ENCODE measurements at regions not wholly inside any gene's neighbourhood (a gene's known extent, or its start where the extent isn't known, plus 50 kb on each side); places are given as distances from the start of the nearest gene placed in this dataset.

DNA sequence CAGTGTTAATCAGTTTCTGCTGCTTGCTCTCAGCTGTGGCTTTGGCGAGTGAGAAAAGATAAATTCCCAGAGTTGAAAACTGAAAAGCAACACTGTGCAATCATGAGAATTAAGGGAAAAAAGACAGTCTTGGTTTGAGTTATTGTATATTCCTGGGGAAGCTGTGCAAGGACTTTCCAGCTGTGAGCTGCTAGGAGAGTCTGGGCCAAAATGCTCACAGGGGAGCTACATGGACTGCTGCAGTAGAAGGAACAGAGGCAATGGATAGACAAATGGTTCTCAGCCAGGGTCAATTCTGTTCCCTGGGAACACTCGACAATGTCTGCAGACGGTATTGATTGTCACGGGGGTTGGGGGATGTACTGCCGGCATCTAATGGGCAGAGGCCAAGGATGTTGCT lies 102.0 kb upstream of the ADAMTS18 start:
- TF ChIP-seq, protein P1, sequence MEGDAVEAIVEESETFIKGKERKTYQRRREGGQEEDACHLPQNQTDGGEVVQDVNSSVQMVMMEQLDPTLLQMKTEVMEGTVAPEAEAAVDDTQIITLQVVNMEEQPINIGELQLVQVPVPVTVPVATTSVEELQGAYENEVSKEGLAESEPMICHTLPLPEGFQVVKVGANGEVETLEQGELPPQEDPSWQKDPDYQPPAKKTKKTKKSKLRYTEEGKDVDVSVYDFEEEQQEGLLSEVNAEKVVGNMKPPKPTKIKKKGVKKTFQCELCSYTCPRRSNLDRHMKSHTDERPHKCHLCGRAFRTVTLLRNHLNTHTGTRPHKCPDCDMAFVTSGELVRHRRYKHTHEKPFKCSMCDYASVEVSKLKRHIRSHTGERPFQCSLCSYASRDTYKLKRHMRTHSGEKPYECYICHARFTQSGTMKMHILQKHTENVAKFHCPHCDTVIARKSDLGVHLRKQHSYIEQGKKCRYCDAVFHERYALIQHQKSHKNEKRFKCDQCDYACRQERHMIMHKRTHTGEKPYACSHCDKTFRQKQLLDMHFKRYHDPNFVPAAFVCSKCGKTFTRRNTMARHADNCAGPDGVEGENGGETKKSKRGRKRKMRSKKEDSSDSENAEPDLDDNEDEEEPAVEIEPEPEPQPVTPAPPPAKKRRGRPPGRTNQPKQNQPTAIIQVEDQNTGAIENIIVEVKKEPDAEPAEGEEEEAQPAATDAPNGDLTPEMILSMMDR (IDR thresholded peaks at IDR 0.05; ENCODE audit: extremely low read depth, insufficient read depth, missing control alignments), result no peak
- in situ Hi-C loops (cut with MboI; ENCODE audit: low pct_unique_long_range_greater_than_20kb, low sequenced_read_pairs, unreplicated experiment), result no loop called here
- no peak for DNase-seq (ENCODE audit: low spot score)

DNA sequence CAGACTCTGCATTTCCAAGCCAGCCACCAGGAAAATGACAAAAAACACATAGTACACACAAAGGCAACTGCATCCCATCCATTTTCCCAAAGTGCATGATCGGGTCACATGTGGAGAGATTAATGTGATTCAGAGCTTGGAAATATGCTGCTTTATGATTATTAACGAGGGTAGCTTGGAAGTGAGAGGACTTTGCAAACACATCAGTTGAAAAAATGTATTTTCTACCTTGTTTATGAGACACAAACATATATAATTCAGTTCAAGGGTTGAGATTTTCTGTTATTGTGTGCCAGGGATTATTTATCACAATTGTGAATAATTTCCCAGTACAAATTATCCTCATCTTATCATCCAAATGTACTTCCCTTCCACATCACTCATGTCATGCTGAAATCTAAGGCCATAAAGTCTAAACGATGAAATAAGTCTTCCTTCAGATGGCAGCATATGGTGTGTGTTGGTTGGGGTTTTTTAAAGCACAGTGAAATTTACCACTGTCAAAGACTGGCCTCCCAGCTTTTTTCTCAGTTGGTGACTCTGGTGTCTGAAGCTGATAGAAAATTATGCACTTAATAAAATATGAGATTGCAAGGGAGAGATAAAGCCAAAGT lies 104.7 kb upstream of the ADAMTS18 start:
- in situ Hi-C loops (cut with MboI; ENCODE audit: low pct_unique_long_range_greater_than_20kb, low sequenced_read_pairs, unreplicated experiment), result no loop called here
- no peak for DNase-seq (ENCODE audit: low spot score)
- TF ChIP-seq, protein P1 (IDR thresholded peaks at IDR 0.05; ENCODE audit: extremely low read depth, insufficient read depth, missing control alignments), result no peak

DNA sequence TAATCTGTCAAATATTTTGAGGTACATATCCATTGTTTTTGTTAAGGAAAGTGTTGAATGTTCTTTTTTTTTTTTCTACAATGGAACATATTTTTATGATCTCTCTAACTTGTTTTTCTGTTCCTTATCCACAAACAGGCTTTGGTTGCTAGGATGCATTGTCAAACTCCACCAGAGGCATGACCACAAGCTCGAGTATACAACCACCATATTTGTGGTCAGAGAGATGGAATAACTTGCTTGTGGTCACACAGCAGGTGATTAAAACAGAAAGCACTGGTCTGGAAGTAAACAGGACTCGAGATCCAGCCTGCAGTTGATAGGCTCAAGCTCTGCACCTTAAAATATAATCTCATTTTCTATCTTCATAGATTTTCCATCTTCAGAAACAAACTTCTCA lies 105.8 kb upstream of the ADAMTS18 start:
- TF ChIP-seq, protein P1 (IDR thresholded peaks at IDR 0.05; ENCODE audit: extremely low read depth, insufficient read depth, missing control alignments), result no peak
- in situ Hi-C loops (cut with MboI; ENCODE audit: low pct_unique_long_range_greater_than_20kb, low sequenced_read_pairs, unreplicated experiment), result no loop called here
- no peak for DNase-seq (ENCODE audit: low spot score)

DNA sequence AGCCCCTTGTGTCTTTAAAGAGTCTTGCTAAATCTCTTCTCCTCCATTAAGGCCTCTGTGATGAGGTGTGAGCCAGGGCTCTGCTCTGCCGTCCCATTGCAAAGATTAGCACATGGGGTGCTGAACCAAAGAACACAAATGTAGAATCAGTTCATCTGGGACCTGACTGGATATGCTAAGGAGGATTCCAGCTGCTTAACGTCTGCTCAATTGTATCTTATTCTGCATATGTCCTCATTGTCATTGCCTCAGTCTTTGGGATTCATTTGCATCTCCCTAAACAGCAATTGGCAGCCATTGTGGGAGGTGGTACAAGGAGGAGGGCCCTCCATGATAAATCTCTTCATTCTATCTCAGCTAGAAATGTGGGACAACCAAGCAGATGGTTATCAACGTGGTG lies 106.3 kb upstream of the ADAMTS18 start:
- TF ChIP-seq, protein P1 (IDR thresholded peaks at IDR 0.05; ENCODE audit: extremely low read depth, insufficient read depth, missing control alignments), result no peak
- no peak for DNase-seq (ENCODE audit: low spot score)
- in situ Hi-C loops (cut with MboI; ENCODE audit: low pct_unique_long_range_greater_than_20kb, low sequenced_read_pairs, unreplicated experiment), result no loop called here

DNA sequence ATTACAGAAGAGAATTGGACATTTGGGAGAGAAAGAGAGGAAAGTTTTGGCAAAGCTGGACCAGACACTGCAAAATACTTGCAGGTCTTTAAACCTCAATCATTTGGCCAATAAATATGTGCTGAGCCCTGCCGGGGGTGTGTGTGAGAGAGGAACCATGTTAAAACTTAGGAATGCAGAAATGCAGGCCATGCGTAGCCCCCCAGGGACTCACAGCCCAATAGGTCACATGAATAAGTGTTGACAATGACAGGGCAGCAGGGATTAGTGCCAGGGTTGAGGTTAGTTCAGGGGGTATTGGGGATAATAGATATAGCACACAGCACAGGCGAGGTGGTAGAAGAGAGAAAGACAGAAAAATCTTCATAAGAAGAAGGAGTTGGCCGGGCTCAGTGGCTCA lies 113.3 kb upstream of the ADAMTS18 start:
- no peak for DNase-seq (ENCODE audit: low spot score)
- TF ChIP-seq, protein P1 (IDR thresholded peaks at IDR 0.05; ENCODE audit: extremely low read depth, insufficient read depth, missing control alignments), result no peak
- in situ Hi-C loops (cut with MboI; ENCODE audit: low pct_unique_long_range_greater_than_20kb, low sequenced_read_pairs, unreplicated experiment), result no loop called here

DNA sequence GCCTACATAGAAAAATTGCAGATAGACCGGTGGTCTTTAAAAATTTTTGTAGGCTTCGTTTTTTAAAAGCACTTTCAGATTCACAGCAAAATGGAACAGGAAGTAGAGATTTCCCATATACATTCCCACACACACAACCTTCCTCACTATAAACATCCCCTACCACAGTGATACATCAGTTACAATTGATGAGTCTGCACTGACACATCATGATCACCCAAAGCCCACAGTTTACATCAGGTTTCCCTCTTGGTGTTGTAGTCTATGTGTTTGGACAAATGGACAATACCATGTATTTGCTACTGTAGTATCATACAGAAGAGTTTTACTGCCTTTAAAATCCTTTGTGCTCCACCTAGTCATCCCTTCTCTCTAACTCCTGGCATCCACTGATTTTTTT lies 113.9 kb upstream of the ADAMTS18 start:
- in situ Hi-C loops (cut with MboI; ENCODE audit: low pct_unique_long_range_greater_than_20kb, low sequenced_read_pairs, unreplicated experiment), result no loop called here
- TF ChIP-seq, protein P1 (IDR thresholded peaks at IDR 0.05; ENCODE audit: extremely low read depth, insufficient read depth, missing control alignments), result no peak
- no peak for DNase-seq (ENCODE audit: low spot score)

DNA sequence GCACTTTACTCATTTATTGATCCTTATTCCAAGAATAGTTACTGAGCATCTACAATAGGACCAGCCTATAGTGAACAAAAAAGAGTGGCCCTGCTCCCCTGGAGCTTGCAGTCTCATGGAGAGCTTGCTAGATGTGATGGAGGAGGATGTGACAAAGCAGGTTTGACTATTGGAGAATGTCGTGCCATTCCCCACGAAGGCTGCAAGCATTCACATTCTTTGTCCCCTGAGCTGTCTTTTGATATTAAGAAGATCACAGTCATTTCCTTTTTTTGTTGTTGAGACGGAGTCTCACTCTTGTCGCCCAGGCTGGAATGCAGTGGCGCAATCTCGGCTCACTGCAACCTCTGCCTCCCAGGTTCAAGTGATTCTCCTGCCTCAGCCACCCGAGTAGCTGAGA lies 115.0 kb upstream of the ADAMTS18 start:
- DNase-seq (ENCODE audit: low spot score), result no peak
- TF ChIP-seq, protein P1 (IDR thresholded peaks at IDR 0.05; ENCODE audit: extremely low read depth, insufficient read depth, missing control alignments), result no peak
- in situ Hi-C loops (cut with MboI; ENCODE audit: low pct_unique_long_range_greater_than_20kb, low sequenced_read_pairs, unreplicated experiment), result no loop called here
